Neural progenitor cell (in vitro differentiated cells): ENCODE measurements at regions not wholly inside any gene's neighbourhood (a gene's known extent, or its start where the extent isn't known, plus 50 kb on each side); places are given as distances from the start of the nearest gene placed in this dataset.

Experiments
- EZH2 ChIP-seq: fragments of 200-600 bp; sonication (generic); IDR thresholded peaks from 2 replicates; pipeline ENCODE4 v1.6.1; 2017; ENCODE audit warnings: antibody characterized with exemption, mild to moderate bottlenecking, moderate library complexity
- TF ChIP-seq, protein P1 (sequence below): fragments of 200-600 bp; sonication (generic); IDR thresholded peaks from 2 replicates; pipeline ENCODE4 v1.5.1; 2017; ENCODE audit warnings: antibody characterized with exemption, mild to moderate bottlenecking

DNA sequence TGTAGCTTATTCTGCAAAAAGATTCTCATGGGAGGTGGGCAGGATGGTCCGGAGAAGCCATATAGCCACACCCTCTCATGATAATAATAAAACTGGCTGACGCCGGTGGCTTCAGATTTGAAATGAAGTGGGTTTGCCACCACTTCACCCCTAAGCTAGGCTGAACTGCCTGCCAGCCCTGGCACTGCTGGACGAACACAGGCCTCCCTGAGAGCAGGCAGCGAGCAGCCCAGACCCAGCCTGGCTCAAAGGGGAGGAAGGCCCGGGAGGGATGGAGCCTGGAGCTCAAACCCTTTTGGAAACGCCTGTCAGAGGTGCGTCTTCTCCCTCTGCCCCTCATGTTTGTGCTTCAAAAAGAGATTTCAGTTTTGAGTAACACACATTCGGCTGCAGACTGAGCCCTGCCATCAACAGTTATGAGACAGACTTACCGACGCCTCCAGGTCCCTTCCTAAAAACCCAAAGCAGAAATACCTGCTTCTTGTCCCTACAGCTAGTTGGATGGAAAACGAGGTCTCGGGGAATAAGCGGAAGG is 71.1 kb upstream of the HPCAL1 start:
- TF ChIP-seq, protein P1, sequence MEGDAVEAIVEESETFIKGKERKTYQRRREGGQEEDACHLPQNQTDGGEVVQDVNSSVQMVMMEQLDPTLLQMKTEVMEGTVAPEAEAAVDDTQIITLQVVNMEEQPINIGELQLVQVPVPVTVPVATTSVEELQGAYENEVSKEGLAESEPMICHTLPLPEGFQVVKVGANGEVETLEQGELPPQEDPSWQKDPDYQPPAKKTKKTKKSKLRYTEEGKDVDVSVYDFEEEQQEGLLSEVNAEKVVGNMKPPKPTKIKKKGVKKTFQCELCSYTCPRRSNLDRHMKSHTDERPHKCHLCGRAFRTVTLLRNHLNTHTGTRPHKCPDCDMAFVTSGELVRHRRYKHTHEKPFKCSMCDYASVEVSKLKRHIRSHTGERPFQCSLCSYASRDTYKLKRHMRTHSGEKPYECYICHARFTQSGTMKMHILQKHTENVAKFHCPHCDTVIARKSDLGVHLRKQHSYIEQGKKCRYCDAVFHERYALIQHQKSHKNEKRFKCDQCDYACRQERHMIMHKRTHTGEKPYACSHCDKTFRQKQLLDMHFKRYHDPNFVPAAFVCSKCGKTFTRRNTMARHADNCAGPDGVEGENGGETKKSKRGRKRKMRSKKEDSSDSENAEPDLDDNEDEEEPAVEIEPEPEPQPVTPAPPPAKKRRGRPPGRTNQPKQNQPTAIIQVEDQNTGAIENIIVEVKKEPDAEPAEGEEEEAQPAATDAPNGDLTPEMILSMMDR = no peak
- TF ChIP-seq EZH2 = no peak
